Stimulated activated CD4-positive, alpha-beta T cell treated with anti-CD3 and anti-CD28 coated beads, Interleukin-15, amount 100 ng/mL, for 1 hour (primary cell): ENCODE measurements at regions not wholly inside any gene's neighbourhood (a gene's known extent, or its start where the extent isn't known, plus 50 kb on each side); places are given as distances from the start of the nearest gene placed in this dataset.

Experiments used
- DNase-seq, 2 donors: peaks; one replicate each; pipeline ENCODE4 v3.0.0-alpha.2; 2020; ENCODE audit warnings: low read depth in 1 of 2, low spot score in 1 of 2

GRCh38 chr6:154885214-154885613 is 109.9 kb upstream of the TIAM2 start:
- DNase-seq: no peak

GRCh38 chr6:154886016-154886415 is 109.1 kb upstream of the TIAM2 start:
- DNase-seq: no peak

GRCh38 chr6:154886471-154886870 is 108.6 kb upstream of the TIAM2 start:
- no peak for DNase-seq

GRCh38 chr6:154887051-154887450 is 108.1 kb upstream of the TIAM2 start:
- DNase-seq: no peak

GRCh38 chr6:154888421-154889295 is 106.5 kb upstream of the TIAM2 start:
- DNase-seq: no peak

GRCh38 chr6:154890874-154891273 is 104.2 kb upstream of the TIAM2 start:
- DNase-seq: no peak

GRCh38 chr6:154891901-154892300 is 103.2 kb upstream of the TIAM2 start:
- no peak for DNase-seq

- DNase-seq: no peak
Measured at GRCh38 chr6:154893917-154894316, 101.2 kb upstream of the TIAM2 start.

- no peak for DNase-seq
Measured at GRCh38 chr6:154894902-154895301, 100.2 kb upstream of the TIAM2 start.

- DNase-seq: no peak
Measured at GRCh38 chr6:154895841-154896240, 99.3 kb upstream of the TIAM2 start.

GRCh38 chr6:154898821-154899220 is 96.3 kb upstream of the TIAM2 start:
- DNase-seq: no peak

GRCh38 chr6:154899824-154900463 is 95.2 kb upstream of the TIAM2 start:
- no peak for DNase-seq

GRCh38 chr6:154901876-154902552 is 93.1 kb upstream of the TIAM2 start:
- DNase-seq: no peak

- DNase-seq: no peak
Measured at GRCh38 chr6:154907291-154907690, 87.8 kb upstream of the TIAM2 start.

- DNase-seq: no peak
Measured at GRCh38 chr6:154908723-154909122, 86.4 kb upstream of the TIAM2 start.

GRCh38 chr6:154909311-154909710 is 85.8 kb upstream of the TIAM2 start:
- no peak for DNase-seq

GRCh38 chr6:154909821-154910220 is 85.3 kb upstream of the TIAM2 start:
- DNase-seq: no peak

- no peak for DNase-seq
Measured at GRCh38 chr6:154914288-154914687, 80.8 kb upstream of the TIAM2 start.

- DNase-seq: no peak
Measured at GRCh38 chr6:154916857-154917256, 78.3 kb upstream of the TIAM2 start.

GRCh38 chr6:154917941-154918340 is 77.2 kb upstream of the TIAM2 start:
- DNase-seq: no peak

GRCh38 chr6:154919806-154920205 is 75.3 kb upstream of the TIAM2 start:
- DNase-seq: no peak
